GM23338 (cell line): ENCODE measurements at regions not wholly inside any gene's neighbourhood (a gene's known extent, or its start where the extent isn't known, plus 50 kb on each side); places are given as distances from the start of the nearest gene placed in this dataset.

ENCODE experiments used
- EZH2phosphoT487 ChIP-seq: fragments of 200-600 bp; sonication (generic); IDR thresholded peaks from one replicate; pipeline ENCODE4 v1.8.1; 2018; ENCODE audit warnings: antibody characterized with exemption; ENCODE audit not compliant: unreplicated experiment
- POLR2AphosphoS5 ChIP-seq: IDR thresholded peaks from 2 replicates; pipeline ENCODE4 v1.6.1; 2016; ENCODE audit warnings: antibody characterized with exemption, low read depth
- TF ChIP-seq, protein P1 (sequence below), 2 experiments: fragments of 200-600 bp in 1 of 2; sonication (generic) in 1 of 2; conservative IDR thresholded peaks; 2 replicates each; pipeline versions ENCODE4 v1.5.1 to v1.6.1; 2016 to 2017; ENCODE audit warnings: antibody characterized with exemption in 2 of 2, low read depth in 2 of 2, mild to moderate bottlenecking in 2 of 2, moderate library complexity in 1 of 2

DNA sequence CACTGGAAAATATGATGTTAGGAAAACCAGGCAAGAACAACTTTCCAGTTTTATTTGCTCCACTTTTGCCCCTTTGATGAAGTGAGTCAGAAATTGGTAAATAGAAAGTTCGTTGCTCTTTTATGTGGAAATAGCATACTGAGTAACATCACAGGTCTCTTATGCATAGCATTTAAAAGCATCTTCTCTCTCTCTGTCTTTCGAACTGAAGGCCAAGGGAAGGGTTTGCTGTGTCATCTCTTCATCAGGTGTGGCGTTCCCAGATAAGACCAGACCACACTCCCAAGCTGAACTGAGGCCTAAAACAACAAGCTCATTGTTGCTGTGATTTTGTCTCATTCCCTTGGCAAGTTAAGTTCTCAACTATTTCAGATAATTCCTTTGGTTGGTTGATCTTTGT is 131.8 kb upstream of the GRB10 start:
- TF ChIP-seq EZH2phosphoT487 (no peak), POLR2AphosphoS5 (no peak)
- TF ChIP-seq, protein P1, sequence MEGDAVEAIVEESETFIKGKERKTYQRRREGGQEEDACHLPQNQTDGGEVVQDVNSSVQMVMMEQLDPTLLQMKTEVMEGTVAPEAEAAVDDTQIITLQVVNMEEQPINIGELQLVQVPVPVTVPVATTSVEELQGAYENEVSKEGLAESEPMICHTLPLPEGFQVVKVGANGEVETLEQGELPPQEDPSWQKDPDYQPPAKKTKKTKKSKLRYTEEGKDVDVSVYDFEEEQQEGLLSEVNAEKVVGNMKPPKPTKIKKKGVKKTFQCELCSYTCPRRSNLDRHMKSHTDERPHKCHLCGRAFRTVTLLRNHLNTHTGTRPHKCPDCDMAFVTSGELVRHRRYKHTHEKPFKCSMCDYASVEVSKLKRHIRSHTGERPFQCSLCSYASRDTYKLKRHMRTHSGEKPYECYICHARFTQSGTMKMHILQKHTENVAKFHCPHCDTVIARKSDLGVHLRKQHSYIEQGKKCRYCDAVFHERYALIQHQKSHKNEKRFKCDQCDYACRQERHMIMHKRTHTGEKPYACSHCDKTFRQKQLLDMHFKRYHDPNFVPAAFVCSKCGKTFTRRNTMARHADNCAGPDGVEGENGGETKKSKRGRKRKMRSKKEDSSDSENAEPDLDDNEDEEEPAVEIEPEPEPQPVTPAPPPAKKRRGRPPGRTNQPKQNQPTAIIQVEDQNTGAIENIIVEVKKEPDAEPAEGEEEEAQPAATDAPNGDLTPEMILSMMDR (conservative IDR thresholded peaks at IDR 0.05; ENCODE audit: low read depth in 2 of 2), result no peak
